ENCODE measurements at regions not wholly inside any gene's neighbourhood (a gene's known extent, or its start where the extent isn't known, plus 50 kb on each side); places are given as distances from the start of the nearest gene placed in this dataset.

DNA sequence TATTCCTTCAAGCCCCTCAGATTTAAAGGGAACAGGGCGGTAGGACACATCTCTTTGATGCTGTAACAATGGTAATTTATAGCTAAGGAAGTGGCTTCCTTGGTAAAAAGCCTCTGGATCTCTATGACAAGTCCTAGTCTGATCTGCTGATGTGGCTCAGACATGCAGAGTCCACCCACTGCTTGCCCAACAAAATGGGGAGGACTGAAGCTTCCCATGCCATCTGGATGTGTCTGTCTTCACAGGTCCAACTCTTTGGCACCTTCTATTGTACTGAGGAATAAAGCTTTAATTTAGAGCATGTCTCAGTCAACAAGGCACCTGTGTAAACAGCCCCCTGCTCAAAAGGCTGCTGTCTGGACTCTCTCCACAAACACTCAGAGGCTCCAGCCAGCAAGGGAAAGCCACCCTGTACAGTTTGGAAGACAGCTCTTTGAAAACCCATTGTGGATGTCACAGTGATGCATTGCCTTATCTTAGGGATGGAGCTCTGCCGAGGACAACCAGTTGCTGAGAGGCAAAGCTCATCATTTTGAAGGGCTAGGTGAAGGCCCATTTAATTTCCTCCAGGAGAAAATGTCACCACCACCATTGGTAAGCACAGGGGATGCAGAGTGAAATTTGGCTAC is 348.6 kb upstream of the GRM7 start:
- TF ChIP-seq, protein P1, sequence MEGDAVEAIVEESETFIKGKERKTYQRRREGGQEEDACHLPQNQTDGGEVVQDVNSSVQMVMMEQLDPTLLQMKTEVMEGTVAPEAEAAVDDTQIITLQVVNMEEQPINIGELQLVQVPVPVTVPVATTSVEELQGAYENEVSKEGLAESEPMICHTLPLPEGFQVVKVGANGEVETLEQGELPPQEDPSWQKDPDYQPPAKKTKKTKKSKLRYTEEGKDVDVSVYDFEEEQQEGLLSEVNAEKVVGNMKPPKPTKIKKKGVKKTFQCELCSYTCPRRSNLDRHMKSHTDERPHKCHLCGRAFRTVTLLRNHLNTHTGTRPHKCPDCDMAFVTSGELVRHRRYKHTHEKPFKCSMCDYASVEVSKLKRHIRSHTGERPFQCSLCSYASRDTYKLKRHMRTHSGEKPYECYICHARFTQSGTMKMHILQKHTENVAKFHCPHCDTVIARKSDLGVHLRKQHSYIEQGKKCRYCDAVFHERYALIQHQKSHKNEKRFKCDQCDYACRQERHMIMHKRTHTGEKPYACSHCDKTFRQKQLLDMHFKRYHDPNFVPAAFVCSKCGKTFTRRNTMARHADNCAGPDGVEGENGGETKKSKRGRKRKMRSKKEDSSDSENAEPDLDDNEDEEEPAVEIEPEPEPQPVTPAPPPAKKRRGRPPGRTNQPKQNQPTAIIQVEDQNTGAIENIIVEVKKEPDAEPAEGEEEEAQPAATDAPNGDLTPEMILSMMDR (IDR thresholded peaks at IDR 0.05), result no peak
- TF ChIP-seq ZSCAN20 (CRISPR knock-in tag; IDR thresholded peaks at IDR 0.05) (no peak), RNF2 (IDR thresholded peaks at IDR 0.05; ENCODE audit: borderline replicate concordance, low read depth) (no peak), EP300 (IDR thresholded peaks at IDR 0.05) (no peak), MYC (IDR thresholded peaks at IDR 0.05; ENCODE audit: borderline replicate concordance, low read length) (no peak), SMC3 (IDR thresholded peaks at IDR 0.05) (no peak), NPAS2 (CRISPR knock-in tag; IDR thresholded peaks at IDR 0.05; ENCODE audit: borderline replicate concordance) (no peak), RAD21 (conservative IDR thresholded peaks at IDR 0.05 in 1 of 2, IDR thresholded peaks at IDR 0.05 in 1 of 2) (no peak), POLR2A (IDR thresholded peaks at IDR 0.05; ENCODE audit: low read length) (no peak), HOXA7 (CRISPR knock-in tag; IDR thresholded peaks at IDR 0.05) (no peak), FOSL2 (IDR thresholded peaks at IDR 0.05) (no peak), FOSL2 (CRISPR knock-in tag; IDR thresholded peaks at IDR 0.05) (no peak)
- TF ChIP-seq, protein P2, sequence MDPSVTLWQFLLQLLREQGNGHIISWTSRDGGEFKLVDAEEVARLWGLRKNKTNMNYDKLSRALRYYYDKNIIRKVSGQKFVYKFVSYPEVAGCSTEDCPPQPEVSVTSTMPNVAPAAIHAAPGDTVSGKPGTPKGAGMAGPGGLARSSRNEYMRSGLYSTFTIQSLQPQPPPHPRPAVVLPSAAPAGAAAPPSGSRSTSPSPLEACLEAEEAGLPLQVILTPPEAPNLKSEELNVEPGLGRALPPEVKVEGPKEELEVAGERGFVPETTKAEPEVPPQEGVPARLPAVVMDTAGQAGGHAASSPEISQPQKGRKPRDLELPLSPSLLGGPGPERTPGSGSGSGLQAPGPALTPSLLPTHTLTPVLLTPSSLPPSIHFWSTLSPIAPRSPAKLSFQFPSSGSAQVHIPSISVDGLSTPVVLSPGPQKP (IDR thresholded peaks at IDR 0.05; ENCODE audit: low read depth, low read length), result no peak

All from A549 (cell line).